ENCODE measurements at regions not wholly inside any gene's neighbourhood (a gene's known extent, or its start where the extent isn't known, plus 50 kb on each side); places are given as distances from the start of the nearest gene placed in this dataset.

DNA sequence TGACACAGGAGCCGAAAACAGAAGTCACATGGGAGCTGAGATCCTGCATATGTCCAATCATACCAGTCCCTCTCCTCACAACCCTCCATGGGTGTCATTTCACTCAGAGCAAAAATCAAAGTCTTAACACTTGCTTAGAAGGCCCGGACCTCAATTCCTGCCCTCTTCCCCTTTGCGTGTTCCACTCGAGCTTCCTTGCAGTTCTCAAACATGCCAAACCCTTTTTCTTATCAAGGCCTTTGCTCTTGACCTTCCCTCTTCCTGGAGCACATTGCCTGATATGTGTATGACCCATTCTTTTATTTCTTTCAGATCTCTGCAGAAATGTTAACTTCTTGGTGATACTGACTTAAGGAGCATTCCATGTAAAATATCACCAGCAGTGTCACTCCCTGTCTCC, 87.0 kb upstream of the USP38 start:
- no peak overlapping the region for H3K27ac Mint-ChIP-seq
- no peaks in the 10 kb centered on the region for H3K36me3 Mint-ChIP-seq (ENCODE audit: insufficient read depth in 2 of 2)
- DNase-seq (no peak), ATAC-seq (replicated peaks in 1 of 2) (no peak)
- H3K27me3 Mint-ChIP-seq (ENCODE audit: low read depth), result no peaks in the 10 kb centered on the region
- H3K9me3 Mint-ChIP-seq, result no peaks in the 10 kb centered on the region
- no peaks in the 10 kb centered on the region for H3K4me1 Mint-ChIP-seq (ENCODE audit: low read depth)
- H3K4me3 Mint-ChIP-seq, result no peak overlapping the region

DNA sequence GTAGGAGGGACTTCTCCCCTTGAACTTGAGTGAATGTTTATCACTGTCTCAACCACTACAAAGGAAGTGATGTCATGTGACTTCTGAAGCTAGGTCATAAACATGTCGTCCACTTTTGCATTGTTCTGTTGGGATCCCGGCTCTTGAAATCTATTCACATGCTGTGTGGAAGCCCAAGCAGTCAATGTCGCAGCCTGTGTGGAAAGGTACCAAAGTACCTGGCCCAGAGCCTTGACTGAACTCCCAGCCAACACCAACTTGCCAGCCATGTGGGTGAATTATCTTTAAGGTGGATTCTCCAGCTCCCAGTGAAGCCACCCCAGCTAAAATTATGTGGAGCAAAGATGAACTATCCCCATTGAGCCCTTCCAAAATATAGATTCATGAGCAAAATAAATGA, 85.0 kb upstream of the USP38 start:
- Mint-ChIP-seq H3K27me3 (ENCODE audit: low read depth) (no peaks in the 10 kb centered on the region), H3K4me1 (ENCODE audit: low read depth) (no peaks in the 10 kb centered on the region), H3K36me3 (ENCODE audit: insufficient read depth in 2 of 2) (no peaks in the 10 kb centered on the region), H3K4me3 (no peak overlapping the region), H3K9me3 (no peaks in the 10 kb centered on the region), H3K27ac (no peak overlapping the region)
- ATAC-seq (replicated peaks in 1 of 2) (no peak), DNase-seq (no peak)

- DNase-seq (no peak), ATAC-seq (replicated peaks in 1 of 2) (no peak)
- Mint-ChIP-seq H3K27me3 (ENCODE audit: low read depth) (no peaks in the 10 kb centered on the region), H3K9me3 (peaks cover under 1 to 4% of the 10 kb centered on the region in 2 donors), H3K4me1 (ENCODE audit: low read depth) (no peaks in the 10 kb centered on the region), H3K36me3 (ENCODE audit: insufficient read depth in 2 of 2) (no peaks in the 10 kb centered on the region), H3K27ac (no peak overlapping the region), H3K4me3 (no peak overlapping the region)
Observed at GRCh38 chr4:143109376-143109775, 75.3 kb upstream of the USP38 start.

GRCh38 chr4:143118663-143119062, 66.1 kb upstream of the USP38 start:
- H3K36me3 Mint-ChIP-seq (ENCODE audit: insufficient read depth in 2 of 2), result no peaks in the 10 kb centered on the region
- peaks cover 2% of the 10 kb centered on the region in 2 donors for H3K9me3 Mint-ChIP-seq
- no peaks in the 10 kb centered on the region for H3K27me3 Mint-ChIP-seq (ENCODE audit: low read depth)
- no peak overlapping the region for H3K4me3 Mint-ChIP-seq
- no peak overlapping the region for H3K27ac Mint-ChIP-seq
- no peak for DNase-seq
- no peak for ATAC-seq (replicated peaks in 1 of 2)
- H3K4me1 Mint-ChIP-seq (ENCODE audit: low read depth), result no peaks in the 10 kb centered on the region

DNA sequence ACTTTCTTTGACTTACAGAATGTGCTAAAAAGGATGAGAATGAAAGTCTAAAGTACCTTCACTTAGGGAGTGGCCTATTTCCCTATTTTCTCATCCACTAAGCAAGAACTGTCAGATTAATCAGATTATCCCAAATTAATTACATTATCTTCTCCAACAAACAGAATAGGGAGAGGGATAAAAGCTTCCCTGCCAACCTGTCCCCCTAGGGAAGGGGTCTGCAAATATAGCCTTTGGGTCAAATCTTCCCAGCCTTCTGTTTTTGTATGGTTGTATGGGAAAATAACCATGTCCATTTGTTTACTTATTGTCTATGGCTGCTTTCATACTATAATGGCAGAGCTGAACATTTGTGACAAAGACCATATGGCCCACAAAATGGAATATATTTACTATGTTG, 57.1 kb upstream of the USP38 start:
- no peak for DNase-seq
- no peak overlapping the region for H3K4me3 Mint-ChIP-seq
- H3K36me3 Mint-ChIP-seq (ENCODE audit: insufficient read depth in 2 of 2), result peaks cover 0 to 3% of the 10 kb centered on the region in 2 donors
- no peaks in the 10 kb centered on the region for H3K4me1 Mint-ChIP-seq (ENCODE audit: low read depth)
- no peak overlapping the region for H3K27ac Mint-ChIP-seq
- ATAC-seq (replicated peaks in 1 of 2), result no peak
- peaks cover 1 to 3% of the 10 kb centered on the region in 2 donors for H3K9me3 Mint-ChIP-seq
- H3K27me3 Mint-ChIP-seq (ENCODE audit: low read depth), result no peaks in the 10 kb centered on the region

GRCh38 chr4:143133977-143134376, 50.7 kb upstream of the USP38 start:
- Mint-ChIP-seq H3K4me1 (ENCODE audit: low read depth) (no peaks in the 10 kb centered on the region), H3K4me3 (no peak overlapping the region), H3K9me3 (no peaks in the 10 kb centered on the region), H3K36me3 (ENCODE audit: insufficient read depth in 2 of 2) (no peaks in the 10 kb centered on the region), H3K27me3 (ENCODE audit: low read depth) (no peaks in the 10 kb centered on the region), H3K27ac (no peak overlapping the region)
- ATAC-seq (replicated peaks in 1 of 2) (no peak), DNase-seq (no peak)
